Stomach (tissue), 8 donors: ENCODE measurements at regions not wholly inside any gene's neighbourhood (a gene's known extent, or its start where the extent isn't known, plus 50 kb on each side); places are given as distances from the start of the nearest gene placed in this dataset.

Experiments
- DNase-seq, 2 donors: peaks; one replicate each; pipeline versions ENCODE4 v3.0.0 to v3.0.0-alpha.2; 2013 to 2019
- H3K27ac ChIP-seq, 5 donors: fragments of 200-600 bp in 4 of 5; sonication (generic) in 4 of 5; one replicate each; pipeline ENCODE4 v1.5.1; 2013 to 2019; ENCODE audit warnings: mild to moderate bottlenecking in 1 of 5, moderate library complexity in 1 of 5
- H3K27me3 ChIP-seq, 3 donors: fragments of 200-600 bp; sonication (generic); one replicate each; pipeline ENCODE4 v1.5.1; 2017 to 2019; ENCODE audit warnings: mixed run types in 1 of 3
- H3K36me3 ChIP-seq, 4 donors: fragments of 200-600 bp; sonication (generic); 1 replicate in 3 of 4; 2 replicates in 1 of 4; pipeline ENCODE4 v1.5.1; 2016 to 2019
- H3K4me1 ChIP-seq, 4 donors: fragments of 200-600 bp; sonication (generic); one replicate each; pipeline ENCODE4 v1.5.1; 2016 to 2019
- H3K4me3 ChIP-seq, 4 donors: fragments of 200-600 bp; sonication (generic) in 3 of 4; one replicate each; pipeline ENCODE4 v1.5.1; 2016 to 2019; ENCODE audit warnings: mild to moderate bottlenecking in 1 of 4
- H3K9me3 ChIP-seq, 4 donors: fragments of 200-600 bp; sonication (generic); one replicate each; pipeline ENCODE4 v1.5.1; 2016 to 2019
- CTCF ChIP-seq, 7 experiments: fragments of 450-650 bp in 4 of 7; fragments of 200-600 bp in 3 of 7; sonication (generic) in 3 of 7; IDR thresholded peaks; one replicate each; pipeline ENCODE4 v1.5.1; 2016 to 2019; ENCODE audit warnings: antibody characterized with exemption in 7 of 7, control low read depth in 2 of 7, mild to moderate bottlenecking in 1 of 7
- EP300 ChIP-seq: sonication (generic); formaldehyde crosslinking; IDR thresholded peaks from one replicate; pipeline ENCODE4 v1.6.1; 2017; ENCODE audit warnings: antibody characterized with exemption
- POLR2A ChIP-seq, 4 donors: fragments of 450-650 bp; IDR thresholded peaks; one replicate each; pipeline ENCODE4 v1.6.1; 2016; ENCODE audit warnings: antibody characterized with exemption in 4 of 4, control low read depth in 2 of 4, mild to moderate bottlenecking in 1 of 4, moderate library complexity in 1 of 4
- POLR2AphosphoS5 ChIP-seq, 3 donors: sonication (generic); formaldehyde crosslinking; IDR thresholded peaks; one replicate each; pipeline ENCODE4 v1.6.1; 2016; ENCODE audit warnings: antibody characterized with exemption in 3 of 3
- WGBS, 5 donors: extraction: QIAGEN DNeasy Blood & Tissue Kit in 3 of 5; methylation state at CpG; one replicate each; pipeline versions ENCODE4 v1.1.5 to v1.1.7; 2013 to 2018; 5-methylcytosine and 5-hydroxymethylcytosine counted together
- intact Hi-C: fragments of 100-400 bp; cut with DNase I; formaldehyde crosslinking; loops from one replicate; pipeline ENCODE4 v1.15.1; 2023; ENCODE audit warnings: low total_unique reads
- donor health status: healthy with polysubstance abuse.
- donor health status: Bipolar disorder and iron deficiency.
- donor health status: healthy.

- WGBS, 5 donors = 49 to 68% (median 63%) methylated on average over 3 of the region's 3 CpGs
- intact Hi-C loops = no loop called here
- no peak overlapping the region for H3K4me3 ChIP-seq
- peaks cover 0 to under 1% (median 0%) of the 10 kb centered on the region in 4 donors for H3K9me3 ChIP-seq
- no peak for DNase-seq
- no peak overlapping the region for H3K27ac ChIP-seq
- H3K36me3 ChIP-seq = no peaks in the 10 kb centered on the region
- TF ChIP-seq POLR2AphosphoS5 (IDR thresholded peaks at IDR 0.05) (no peak), EP300 (no peak), CTCF (IDR thresholded peaks at IDR 0.05) (no peak), POLR2A (IDR thresholded peaks at IDR 0.05) (no peak)
- no peaks in the 10 kb centered on the region for H3K27me3 ChIP-seq
- H3K4me1 ChIP-seq = no peaks in the 10 kb centered on the region
Measured at GRCh38 chr13:63551731-63552130, 2136.1 kb upstream of the PCDH20 start.

GRCh38 chr13:63546524-63546923, 2130.9 kb upstream of the PCDH20 start:
- H3K4me1 ChIP-seq = no peaks in the 10 kb centered on the region
- no peak overlapping the region for H3K4me3 ChIP-seq
- WGBS, 5 donors = 45 to 58% (median 55%) methylated on average over 2 of the region's 2 CpGs
- H3K9me3 ChIP-seq = no peaks in the 10 kb centered on the region
- TF ChIP-seq CTCF (IDR thresholded peaks at IDR 0.05) = no peak
- TF ChIP-seq POLR2A (IDR thresholded peaks at IDR 0.05) = no peak
- no peak for TF ChIP-seq POLR2AphosphoS5 (IDR thresholded peaks at IDR 0.05)
- no peak for TF ChIP-seq EP300
- no peaks in the 10 kb centered on the region for H3K36me3 ChIP-seq
- H3K27me3 ChIP-seq = no peaks in the 10 kb centered on the region
- intact Hi-C loops = no loop called here
- no peak overlapping the region for H3K27ac ChIP-seq
- no peak for DNase-seq

- Histone ChIP-seq H3K27me3 (no peaks in the 10 kb centered on the region), H3K4me3 (no peak overlapping the region), H3K4me1 (no peaks in the 10 kb centered on the region), H3K27ac (no peak overlapping the region), H3K36me3 (no peaks in the 10 kb centered on the region), H3K9me3 (no peaks in the 10 kb centered on the region)
- TF ChIP-seq EP300 = no peak
- TF ChIP-seq POLR2A (IDR thresholded peaks at IDR 0.05) = no peak
- no peak for TF ChIP-seq CTCF (IDR thresholded peaks at IDR 0.05)
- TF ChIP-seq POLR2AphosphoS5 (IDR thresholded peaks at IDR 0.05) = no peak
- 50 to 68% (median 58%) methylated on average over 1 of the region's 1 CpG for WGBS, 5 donors
- intact Hi-C loops = no loop called here
- no peak for DNase-seq
Measured at GRCh38 chr13:63542770-63543169, 2127.1 kb upstream of the PCDH20 start.

GRCh38 chr13:63541336-63541735, 2125.7 kb upstream of the PCDH20 start:
- WGBS, 5 donors = 63 to 72% (median 70%) methylated on average over 6 of the region's 6 CpGs
- no peak for DNase-seq
- Histone ChIP-seq H3K4me3 (no peak overlapping the region), H3K36me3 (no peaks in the 10 kb centered on the region), H3K27ac (no peak overlapping the region), H3K9me3 (no peaks in the 10 kb centered on the region), H3K27me3 (no peaks in the 10 kb centered on the region), H3K4me1 (no peaks in the 10 kb centered on the region)
- TF ChIP-seq POLR2A (IDR thresholded peaks at IDR 0.05) = no peak
- no peak for TF ChIP-seq POLR2AphosphoS5 (IDR thresholded peaks at IDR 0.05)
- no peak for TF ChIP-seq EP300
- TF ChIP-seq CTCF (IDR thresholded peaks at IDR 0.05) = no peak
- intact Hi-C loops = no loop called here
